HG02763 (cell line): ENCODE measurements at regions not wholly inside any gene's neighbourhood (a gene's known extent, or its start where the extent isn't known, plus 50 kb on each side); places are given as distances from the start of the nearest gene placed in this dataset.

Experiments used
- ATAC-seq: cut with Tn5 transposase; IDR thresholded peaks from one replicate; pipeline ENCODE4 v1.9.1; 2021; ENCODE audit warnings: mild to moderate bottlenecking, moderate library complexity; ENCODE audit not compliant: unreplicated experiment

DNA sequence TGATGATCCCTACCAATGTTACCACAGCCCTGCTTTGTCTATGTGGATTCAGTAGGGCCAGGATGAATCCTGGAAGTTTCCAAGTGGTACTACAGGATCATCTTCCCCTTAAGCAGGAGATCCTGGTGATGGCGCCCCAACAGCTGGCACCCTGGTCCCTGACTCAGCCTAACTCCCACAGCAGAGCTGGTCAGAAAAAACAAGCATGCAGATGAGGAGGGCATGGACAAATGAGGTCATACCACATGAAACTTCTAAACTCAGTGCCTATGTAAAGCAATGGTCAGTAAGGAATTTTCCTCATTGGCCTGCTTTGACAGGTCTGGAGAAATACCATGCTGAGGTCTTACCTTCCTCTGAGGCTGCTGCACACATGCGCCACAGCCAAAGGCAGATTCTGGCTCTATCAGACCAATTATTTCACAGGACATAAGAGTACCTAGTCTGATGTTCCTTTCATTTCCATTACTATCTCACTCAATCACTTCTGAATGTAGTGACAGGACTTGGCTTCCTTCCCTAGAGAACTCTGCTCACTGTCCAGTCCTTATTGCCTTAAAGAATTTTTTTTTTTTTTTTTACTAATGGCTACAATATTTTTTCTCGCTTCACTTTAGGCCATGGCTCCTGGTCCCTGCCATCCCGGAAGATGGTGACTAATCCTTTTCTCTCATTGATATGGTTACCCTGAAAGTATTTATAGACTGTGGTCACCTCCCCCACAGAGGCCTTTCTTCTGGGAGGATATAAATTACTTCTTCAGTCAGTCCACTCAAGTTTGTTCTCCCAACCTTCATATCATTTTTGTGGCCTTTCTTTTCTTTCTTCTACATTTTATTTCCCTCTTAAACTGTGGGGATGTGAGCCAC is 525.2 kb upstream of the PSMD7 start:
- no peak for ATAC-seq

DNA sequence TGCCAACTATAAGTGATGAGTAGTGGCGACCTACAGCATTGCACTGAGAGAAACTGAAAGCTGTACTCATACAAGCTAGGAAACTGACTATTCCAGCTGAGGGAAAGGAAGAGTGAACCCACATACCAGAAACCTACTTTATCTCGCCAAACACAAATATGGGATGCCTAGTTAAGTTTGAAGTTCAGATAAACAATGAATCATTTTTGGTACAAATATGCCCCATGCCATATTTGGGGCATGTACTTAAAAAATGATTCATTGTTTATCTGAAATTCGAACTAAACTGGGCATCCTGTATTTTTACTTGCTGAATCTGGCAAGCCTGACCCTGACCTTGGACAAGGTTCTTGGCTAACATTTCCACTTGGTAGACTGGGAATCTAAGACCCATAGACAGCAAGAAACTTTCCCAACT is 527.8 kb upstream of the PSMD7 start:
- no peak for ATAC-seq

DNA sequence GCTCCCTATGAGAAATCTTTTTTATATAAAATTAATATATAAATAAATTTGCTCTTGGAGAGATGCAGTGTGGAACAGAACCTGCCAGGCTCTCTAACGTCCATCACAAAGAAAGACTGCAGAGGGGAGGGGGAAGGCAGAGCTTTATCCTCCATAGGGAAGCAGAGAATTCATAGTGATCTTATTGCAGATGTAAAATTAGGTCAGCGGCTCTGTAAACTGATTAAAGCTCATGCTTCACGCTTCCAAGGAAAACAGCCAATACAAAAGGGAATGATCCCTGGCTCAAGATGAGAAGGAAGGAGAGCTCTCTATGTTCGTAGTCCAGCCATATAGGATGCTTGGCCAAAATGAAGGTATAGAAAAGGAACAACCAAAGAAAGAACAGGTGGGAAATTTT is 532.3 kb upstream of the PSMD7 start:
- ATAC-seq = no peak

DNA sequence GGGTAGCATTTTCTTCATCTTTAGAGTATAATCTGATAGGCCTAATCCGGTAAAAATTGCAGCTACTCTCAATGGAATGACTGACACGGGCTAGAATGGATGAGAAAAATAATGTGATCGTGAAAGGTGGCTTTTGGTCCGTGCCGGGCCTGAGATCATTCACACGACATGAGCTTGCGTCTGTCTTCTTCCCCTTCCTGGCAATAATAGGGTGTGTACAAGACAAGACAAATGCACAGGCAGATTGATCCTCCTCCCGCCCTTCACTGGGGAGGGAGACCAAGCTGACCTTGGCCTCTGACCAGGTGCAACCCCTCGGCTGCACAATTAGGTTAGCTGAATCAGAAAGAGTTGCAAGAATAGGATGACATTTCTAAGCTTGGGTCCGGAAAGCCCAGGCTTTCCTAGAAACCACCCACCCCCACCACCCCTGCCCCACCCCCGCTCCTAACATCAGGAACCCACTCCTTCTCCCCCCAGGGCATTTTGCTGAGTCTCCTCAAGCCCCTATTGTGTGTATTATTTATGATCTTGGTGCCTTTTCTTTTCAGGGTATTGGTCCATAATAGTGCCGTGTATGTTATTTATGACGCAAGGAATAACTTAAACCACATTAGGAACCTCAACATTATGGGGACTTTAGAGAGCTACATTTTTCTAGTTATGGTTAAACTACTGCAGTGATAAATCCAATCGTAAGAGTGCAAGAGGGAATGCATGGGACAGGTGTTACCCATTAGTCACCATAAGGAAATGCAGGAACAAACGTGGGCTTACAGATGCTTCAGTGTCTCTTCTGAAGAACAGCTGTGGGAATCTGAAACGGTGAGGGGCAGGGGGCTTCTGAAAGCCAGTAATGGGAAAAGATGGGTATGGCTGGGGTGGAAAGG is 540.1 kb upstream of the PSMD7 start:
- ATAC-seq = no peak

DNA sequence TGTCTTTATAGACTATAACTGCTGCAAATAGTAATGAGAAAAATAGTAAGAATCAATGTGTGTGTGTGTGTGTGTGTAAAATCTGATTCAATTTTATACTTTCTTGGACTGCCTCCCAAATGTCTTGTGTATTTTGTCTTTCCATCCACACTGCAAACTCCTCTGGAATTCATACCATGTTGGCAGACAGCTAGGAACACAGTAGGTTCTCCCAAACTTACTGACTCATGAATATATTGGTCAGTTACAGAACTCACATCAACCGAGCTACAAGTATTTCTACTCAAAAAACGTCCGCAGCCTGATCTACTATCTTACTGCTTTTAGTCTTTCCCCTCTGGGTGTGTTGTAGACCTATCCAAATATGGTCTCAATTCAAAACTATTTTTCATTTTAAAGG is 542.7 kb upstream of the PSMD7 start:
- no peak for ATAC-seq

DNA sequence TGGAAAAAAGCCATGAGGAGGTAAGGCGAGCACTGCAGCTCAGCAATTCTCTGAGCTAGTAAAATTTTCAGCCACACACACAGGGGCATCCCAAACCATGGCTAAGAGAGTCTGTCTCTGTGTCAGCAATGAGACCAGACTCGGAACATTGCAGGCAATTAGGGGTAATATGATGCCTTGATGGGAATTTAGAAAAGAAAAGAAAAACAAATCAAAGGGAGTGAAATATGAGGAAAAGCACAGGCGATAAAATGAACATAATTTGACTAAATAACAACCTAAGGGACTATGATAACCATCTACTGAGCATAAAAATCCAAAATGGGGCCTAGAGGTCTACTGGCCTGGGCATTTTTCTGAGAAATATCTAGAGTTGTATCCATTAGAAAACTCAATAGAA is 546.0 kb upstream of the PSMD7 start:
- no peak for ATAC-seq

DNA sequence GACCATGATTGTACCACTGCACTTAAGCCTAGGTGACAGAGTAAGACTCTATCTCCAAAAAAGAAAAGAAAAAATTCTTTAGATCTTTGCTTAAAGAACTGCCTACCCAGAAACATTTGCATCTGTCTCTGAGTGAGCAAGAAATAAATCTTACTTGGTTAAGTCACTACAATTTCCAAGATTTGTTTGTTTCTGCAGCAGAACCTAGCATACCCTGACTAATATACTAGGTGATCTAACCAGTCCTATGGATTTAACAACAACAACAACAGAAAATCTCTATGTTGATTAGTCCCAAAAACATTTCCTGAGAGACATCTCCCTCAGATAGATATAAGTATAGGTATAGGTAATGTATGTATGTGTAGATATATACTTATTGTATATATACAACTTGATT is 549.3 kb upstream of the PSMD7 start:
- ATAC-seq = no peak

DNA sequence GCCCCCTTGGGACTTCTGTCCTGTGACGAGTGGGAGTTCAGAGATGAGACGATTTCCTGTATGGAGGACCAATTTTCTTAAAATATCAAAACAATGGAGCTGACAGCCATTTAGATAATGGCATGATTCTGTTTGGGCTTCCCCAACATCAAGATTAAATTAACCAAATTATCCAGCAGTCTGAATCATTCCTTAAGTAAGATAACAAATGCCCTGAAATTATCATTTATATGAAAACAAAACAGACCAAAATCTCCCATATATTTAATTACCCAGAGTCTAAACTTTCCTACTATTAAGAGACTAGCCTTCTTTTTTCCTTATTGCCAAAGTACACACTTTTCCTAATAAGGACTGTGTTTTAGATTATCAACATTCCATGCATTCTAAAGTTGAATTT is 550.1 kb upstream of the PSMD7 start:
- no peak for ATAC-seq

DNA sequence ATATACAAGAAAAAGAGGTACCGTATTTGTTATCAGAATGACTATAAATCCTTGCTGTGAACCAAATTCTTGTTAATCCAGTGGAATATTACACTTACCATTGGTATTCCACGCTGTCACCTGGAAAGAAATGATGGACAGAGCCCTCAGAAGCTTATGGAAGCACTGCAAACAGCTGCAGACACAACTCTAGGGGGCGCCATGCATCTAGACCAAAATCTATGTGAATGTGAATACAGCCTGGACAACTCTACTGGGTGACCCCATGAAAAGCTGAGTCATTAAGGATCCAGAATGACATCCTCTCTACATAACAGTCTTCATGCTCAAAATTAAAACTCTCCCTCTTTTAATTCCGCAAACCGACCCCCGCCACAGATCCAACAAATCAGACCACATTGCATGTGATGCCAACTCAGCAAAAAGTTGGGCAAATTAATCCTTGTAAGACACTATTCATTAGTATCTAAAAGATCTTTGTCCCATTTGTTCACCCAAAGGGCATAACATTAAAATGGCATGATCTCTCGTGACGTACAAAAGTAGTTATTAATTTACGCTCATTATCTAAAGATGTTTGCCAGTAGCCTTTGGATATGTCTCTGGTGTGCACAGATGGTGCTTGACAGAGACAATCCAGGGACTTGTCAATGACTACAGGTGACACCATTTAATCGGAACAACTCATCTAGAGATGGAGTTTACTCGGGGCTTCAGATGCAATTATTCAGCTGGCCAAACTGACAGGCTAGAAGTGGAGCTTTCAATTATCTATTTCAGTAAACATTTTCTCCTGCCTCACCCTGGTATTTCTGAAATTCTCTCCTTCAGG is 552.7 kb upstream of the PSMD7 start:
- no peak for ATAC-seq

DNA sequence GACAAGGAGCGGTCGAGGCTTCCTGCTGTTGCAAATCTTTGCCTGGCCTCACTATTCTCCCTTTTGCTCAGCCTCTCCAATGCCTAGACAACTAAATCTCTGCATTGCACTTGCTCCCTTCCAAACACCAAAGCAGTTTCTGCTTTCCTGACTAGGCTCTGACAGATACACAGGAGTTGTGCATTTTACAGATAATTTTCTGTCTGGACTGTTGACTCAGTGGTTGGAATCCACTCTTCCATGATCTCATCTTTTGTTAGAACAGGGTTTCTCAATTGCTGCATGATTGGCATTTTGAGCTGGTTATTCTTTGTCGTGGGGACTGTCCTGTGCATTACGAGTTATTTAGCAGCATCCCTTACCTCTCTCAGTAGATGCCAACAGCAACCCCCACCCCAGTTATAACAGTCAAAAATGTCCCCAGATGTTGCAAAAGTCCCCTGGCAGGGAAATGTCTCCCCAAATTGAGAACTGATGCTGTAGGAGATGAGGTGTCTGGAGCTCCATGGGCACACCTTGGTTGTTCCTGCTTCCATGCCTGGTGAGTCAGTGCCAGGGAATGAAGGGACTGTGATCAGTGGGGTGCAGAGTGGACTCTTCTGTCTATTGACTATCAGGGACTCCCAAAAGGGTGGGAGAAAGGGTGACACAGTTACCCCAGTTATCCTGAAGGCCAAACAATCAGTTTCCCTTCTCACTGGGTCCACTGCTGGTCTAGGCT is 557.4 kb upstream of the PSMD7 start:
- no peak for ATAC-seq

DNA sequence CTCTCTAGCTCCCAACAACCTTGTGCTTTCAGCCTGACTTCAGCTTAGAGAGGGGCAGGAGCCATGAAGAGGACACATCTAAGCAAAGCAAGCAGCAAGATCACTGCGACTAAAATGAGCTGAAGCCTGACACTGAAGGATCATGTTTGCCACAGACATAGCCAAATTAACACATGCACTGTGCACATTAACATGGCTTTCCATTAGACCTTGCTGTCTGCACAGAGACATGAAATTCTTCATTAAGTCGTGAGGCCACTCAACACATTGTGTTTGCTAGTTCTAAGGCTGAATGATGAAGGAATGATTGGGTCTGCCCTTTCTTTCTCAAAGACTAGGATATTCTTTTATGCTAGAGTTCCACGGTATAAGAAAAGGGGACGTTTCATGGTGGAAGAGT is 558.3 kb upstream of the PSMD7 start:
- ATAC-seq = no peak

DNA sequence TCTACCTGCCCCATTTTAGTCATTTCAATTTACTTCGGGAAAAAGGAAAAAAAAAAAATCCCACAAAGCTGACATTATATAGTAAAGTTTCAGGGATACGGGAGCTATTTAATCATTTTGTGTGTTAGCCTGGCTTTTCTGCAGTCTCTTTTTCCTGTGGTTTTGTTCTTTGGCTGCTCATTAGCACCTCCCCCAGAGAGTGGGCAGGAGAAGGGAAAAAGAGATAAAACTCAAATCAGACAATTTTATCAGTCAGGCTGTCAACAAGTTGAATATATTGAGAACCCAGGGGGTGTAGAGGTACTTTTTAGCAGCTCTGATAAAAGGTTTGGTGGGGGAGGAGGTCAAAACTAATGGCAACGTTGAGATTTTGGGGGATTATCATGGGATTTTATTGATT is 559.0 kb upstream of the PSMD7 start:
- ATAC-seq = no peak

DNA sequence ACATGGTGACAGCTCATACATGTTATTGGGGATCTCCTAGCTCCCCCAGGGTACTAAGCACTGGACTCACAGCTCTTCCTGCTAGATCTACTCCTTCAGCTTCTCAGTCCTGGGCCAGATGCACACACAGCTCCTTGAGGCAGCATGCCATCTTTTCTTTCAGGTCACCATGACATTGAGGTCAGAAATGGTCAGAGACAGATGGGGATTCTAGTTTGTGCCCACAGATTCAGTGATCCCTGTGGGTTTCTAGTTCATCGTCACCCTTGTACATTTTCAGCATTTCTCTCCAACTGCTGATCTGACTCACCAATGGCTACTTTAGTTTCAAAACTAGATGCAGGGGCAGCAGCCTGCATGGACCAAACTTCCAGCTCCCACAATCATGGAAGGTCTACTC is 560.7 kb upstream of the PSMD7 start:
- no peak for ATAC-seq

DNA sequence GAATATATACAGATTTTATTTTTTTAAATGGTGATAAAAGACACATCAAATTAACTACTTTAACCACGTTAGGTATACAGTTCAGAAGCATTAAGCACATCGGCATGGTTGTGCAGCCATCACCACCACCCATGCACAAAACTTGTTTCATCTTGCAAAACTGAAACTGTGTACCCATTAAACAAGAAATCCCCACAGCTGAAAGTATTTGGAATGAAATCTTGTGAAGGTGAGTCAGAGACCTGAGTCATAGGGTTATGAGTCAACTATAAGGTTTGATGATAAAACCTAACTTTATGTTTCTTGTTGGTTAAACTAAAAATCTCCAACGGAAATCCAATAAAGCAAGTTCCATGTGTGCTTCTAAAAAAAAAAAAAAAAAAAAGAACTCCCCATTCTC is 561.6 kb upstream of the PSMD7 start:
- no peak for ATAC-seq

DNA sequence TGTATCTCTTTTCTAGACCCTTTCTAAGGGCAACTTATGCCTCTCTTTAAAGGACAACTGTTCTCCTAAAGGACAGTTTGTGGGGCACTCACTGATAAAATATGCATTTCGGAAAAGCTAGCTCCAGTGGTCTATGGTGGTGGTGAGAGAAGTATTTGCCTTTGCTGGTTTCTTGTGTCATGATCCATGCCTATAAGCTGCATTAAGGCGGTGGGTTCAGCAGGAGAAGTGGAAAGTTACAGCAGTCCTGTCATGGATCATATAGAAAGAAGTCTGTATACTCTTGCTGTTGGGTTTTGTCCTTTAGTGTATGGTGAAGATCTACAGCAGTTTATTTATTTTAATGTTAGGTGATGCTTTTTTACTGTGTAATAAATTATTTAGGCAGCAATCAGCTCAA is 563.9 kb upstream of the PSMD7 start:
- no peak for ATAC-seq

DNA sequence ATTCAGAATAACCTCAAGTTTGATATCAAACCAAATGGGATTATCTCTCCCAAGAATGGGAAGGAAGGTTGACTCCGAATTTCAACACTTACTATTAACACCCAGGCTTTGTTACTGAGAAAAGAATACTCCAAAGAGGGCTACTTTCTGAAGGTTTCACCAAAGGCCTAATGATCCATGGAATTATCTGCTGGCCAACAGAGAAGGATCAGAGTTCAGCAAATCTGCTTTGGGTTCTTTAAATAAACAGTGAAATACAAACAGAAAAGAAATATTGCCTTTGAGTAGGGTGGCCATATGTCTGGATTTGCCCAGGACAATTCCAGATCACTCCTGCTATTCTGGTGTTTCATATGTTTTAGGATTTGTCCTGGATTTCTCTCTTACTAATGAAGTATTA is 564.5 kb upstream of the PSMD7 start:
- no peak for ATAC-seq

DNA sequence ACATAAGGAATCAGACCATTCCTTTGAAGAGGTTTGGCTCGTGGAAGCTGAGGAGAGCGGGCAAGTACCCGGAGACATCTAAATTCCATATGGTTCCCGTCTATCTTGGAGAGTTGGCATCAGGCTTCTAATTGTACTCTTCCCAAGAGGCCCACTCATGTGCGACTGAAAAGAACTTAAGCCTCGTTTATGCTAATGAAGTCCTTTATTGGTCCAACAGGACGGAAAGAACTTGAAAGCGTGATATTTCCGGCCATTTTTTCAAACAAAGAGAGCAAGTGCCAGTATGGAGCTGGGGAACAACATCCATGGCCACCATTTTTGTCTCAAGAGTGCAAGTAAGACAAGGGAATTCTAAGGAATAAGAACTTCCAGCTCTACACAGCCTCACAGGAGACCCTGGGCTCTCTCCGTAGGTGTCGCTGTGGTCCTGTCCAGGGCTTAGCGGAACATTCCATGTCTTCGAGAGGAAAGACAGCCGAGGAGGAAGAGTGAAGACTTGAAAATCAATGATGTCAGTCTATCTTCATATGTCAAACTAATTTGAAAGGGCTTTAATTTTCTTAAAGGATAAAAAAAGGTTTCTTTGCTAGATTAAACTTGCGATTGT is 566.0 kb upstream of the PSMD7 start:
- ATAC-seq = no peak

DNA sequence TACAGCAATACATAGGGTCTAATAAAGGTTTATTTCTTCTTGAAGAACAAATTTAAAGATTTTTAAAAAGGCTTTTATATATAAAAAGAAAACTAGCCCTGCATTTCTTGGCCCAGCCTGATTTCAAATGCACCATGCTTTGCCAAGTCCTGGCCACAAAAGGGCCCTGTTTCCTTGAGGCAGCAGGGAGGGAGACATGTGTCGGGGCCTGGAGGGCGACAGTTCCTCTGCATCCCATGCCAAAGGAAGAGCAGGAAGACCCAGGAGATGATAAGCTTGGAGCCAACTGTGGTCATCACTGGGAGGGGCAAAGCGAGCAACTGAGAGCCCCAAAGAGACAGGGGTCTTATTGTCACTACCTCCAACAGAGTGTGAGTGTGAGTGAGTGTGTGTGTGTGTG is 571.5 kb upstream of the PSMD7 start:
- ATAC-seq = no peak

DNA sequence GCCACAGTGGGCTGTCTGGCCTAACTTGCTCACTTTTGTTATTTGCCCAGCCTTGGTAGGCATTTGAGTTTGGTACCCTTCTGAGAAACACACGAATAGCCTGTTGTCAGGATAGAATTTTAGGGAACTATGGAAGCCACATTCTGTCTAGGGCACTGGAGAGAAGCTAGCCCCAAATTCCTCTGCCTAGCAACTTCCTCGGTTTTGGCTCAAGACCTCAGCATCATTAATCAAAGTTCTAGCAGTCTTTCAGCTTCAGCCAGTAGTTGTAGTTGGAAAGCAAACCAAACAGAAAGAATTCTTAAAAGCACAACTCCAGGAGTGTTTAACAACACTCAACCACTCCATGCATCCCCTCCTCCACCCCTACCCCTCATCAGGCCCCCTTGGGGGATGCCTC is 572.1 kb upstream of the PSMD7 start:
- ATAC-seq = no peak

DNA sequence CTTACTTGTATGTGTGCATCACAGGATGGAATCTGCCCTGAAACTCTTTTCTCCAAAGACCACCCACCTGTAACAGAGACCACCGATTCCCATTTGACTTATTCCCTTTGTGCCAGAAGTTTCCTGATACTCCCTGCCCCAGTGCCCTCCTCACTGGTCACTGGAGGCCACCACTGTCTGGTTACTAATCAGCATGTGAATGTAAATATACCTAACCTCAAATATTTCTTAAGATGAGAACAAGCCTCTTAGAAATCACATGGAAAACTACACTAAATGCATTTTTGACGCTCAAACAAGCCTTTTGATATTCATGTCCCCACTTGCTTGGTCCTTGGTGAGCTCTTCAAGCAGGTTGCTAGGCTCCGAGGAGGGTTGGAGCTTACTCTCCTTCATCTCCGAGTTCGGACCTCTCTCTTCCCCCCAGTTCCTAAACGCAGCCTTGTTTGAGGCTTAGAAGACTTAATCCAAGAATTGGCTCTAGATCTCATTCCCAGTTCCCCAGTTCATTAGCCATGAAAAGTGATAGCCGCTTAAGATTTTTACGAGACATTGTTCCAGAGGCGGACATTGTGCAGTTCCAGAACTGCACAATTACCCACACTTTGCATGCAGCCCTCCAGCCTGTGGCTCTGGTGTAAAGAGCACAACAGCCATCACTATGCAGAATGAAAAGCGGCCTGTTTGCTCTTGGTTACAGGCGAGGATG is 579.2 kb upstream of the PSMD7 start:
- ATAC-seq = no peak
